ENCODE measurements at regions not wholly inside any gene's neighbourhood (a gene's known extent, or its start where the extent isn't known, plus 50 kb on each side); places are given as distances from the start of the nearest gene placed in this dataset.
"Not testable (repeated sequence)": the region's sequence is repeated elsewhere in the genome, so short reads cannot be mapped to it uniquely, and the experiment has no call there.

DNA sequence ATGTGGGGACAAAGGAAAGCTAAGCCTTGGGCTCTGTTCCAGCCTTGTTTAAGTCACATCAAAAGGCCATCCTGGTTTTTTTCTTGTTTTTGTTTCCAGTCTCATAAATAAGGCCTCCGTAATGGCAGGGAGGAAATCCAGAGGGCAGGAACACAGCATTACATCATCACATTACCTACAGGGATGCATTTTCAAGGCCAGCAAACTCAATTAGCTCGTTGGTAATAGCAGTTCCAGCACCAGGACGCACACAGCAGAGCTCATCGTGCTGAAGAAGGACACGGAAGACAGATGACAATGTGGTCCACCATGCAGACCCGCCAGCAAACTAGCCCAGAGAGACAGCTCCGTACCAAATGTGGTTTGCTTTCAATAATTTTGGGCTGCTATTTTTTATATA is 1209.2 kb downstream of the TYW1 start:
- DNase-seq = no peak

DNA sequence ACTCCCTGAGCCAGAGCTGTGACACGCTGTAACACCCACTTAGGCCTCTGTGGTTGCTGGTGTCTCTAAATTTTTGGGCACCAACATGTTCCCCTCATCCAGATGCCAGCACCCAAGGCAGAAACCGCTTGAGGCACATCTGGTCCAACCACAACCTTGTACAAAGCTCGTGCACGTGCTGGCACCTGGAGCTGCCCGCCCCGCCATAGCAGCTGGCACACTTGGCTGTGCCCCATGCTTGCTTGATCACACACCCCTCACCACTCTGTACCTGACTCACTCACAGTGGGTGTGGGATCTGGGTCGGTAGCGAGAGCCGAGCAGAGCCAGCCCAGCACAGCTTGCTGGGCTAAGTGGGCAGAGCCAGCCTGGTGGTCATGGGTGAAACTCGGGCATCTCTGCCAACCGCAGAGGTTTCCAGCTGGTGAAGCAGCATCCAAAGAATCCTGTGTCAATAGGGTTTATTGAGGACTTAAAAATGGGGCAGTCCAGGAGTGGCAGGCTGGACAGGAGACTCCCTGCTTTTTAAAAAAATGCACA is 1210.4 kb downstream of the TYW1 start:
- no peak for DNase-seq

- no peak for DNase-seq
Observed at GRCh38 chr7:68207676-68208075, 1211.0 kb downstream of the TYW1 start.

DNA sequence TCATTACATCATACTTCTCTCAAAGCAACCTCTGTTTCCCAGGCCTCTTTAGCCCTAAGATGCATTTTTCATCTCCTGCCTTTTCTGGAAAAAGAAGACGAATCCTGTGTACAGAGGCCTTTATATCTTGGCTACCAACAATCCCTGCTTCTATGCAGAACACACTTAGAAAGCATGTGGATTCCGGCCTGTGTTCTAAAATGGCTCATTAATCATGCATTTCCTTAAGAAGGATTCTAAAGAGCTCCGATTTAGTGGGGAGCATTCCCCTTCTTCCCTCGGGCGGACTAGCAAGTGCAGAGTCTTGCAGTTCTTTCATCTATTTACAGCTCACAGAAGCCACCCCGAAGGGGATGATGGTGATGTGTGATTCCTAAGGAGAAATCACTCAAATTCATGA is 1212.9 kb downstream of the TYW1 start:
- no peak for DNase-seq

- no peak for DNase-seq
Observed at GRCh38 chr7:68213838-68214237, 1217.2 kb downstream of the TYW1 start.

DNA sequence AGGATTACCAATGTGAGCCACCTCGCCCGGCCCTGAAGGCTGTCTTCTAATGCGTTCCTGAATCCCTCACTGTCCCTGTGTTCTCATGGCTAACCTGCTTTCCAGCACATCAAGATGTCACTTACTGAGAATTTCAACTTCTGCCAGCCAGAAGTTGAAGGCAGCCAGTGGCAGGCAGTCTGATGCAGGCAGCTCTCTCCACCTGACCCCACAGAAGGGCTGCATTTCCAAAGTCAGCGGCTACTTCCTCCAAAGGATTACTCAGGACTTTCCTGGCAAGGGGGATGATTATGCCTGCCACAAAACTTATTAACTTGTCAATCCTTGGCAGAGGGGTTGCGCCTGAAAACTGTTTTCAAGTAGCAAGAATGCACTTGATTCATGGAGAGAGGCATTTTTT is 1219.4 kb downstream of the TYW1 start:
- no peak for DNase-seq

- no peak for DNase-seq
Observed at GRCh38 chr7:68217426-68217825, 1220.8 kb downstream of the TYW1 start.

DNA sequence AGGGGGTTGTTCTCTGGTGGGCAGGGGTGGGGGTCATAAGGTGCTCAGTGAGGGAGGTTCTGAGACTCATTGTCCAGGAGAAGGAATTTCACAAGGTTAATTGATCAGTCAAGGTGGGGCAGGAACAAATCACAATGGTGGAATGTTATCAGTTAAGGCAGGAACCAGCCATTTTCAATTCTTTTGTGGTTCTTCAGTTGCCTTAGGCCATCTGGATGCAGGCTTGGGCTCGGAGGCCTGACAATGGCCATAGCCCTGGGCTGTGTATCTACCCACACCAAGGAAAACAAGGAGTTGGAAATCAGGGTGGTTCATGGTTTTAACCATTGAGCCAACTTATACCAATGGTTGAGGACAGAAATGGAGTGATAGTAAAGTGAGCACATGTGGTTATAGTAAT is 1221.8 kb downstream of the TYW1 start:
- no peak for DNase-seq

DNA sequence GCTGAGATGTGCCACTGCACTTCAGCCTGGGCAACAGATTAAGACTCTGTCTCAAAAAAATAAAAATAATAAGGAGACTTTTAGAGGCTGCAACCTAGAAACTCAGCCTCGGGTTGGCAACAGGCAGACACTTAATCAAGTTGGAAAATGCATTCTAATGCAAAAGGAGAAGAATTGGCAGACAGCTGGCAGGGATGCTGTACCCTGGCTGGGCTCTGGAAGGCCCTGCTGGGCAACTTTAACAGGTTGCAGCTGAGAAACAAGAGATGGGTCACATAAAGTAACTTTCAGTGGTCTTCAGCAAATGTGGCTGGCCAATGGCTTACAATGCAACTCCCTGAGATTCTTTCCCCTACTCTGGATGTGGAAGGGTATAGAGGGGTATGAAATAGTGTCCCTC is 1225.7 kb downstream of the TYW1 start:
- DNase-seq = no peak

GRCh38 chr7:68224041-68224741 is 1227.6 kb downstream of the TYW1 start:
- DNase-seq = no peak

DNA sequence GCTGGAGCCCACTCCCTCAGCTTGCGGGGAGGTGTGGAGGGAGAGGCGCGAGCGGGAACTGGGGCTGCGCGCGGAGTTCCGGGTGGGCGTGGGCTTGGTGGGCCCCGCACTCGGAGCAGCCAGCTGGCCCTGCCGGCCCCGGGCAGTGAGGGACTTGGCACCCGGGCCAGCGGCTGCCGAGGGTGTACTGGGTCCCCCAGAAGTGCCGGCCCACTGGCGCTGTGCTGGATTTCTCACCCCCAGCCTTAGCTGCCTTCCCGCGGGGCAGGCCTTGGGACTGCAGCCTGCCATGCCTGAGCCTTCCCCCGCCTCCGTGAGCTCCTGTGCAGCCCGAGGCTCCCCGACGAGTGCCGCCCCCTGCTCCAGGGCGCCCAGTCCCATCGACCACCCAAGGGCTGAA is 1234.4 kb downstream of the TYW1 start:
- DNase-seq = not testable (repeated sequence)

DNA sequence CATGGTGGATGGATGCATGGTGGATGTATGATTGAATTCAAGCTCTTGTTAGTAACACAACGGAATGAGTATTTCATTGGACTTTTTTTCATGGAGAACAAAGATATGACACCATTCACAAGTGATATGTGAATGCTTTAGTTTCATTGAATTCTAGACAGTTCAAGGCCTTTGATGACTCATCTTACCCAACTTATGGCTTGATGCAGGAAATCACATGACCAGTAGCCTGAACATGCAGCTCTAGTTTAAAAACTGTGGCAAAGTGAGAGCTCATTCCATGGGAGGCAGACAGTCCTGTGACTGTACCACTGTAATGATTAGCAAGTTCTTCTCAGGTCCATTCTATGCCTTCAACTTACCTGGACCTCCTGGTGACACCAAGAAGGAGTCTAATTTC is 1239.3 kb downstream of the TYW1 start:
- no peak for DNase-seq

DNA sequence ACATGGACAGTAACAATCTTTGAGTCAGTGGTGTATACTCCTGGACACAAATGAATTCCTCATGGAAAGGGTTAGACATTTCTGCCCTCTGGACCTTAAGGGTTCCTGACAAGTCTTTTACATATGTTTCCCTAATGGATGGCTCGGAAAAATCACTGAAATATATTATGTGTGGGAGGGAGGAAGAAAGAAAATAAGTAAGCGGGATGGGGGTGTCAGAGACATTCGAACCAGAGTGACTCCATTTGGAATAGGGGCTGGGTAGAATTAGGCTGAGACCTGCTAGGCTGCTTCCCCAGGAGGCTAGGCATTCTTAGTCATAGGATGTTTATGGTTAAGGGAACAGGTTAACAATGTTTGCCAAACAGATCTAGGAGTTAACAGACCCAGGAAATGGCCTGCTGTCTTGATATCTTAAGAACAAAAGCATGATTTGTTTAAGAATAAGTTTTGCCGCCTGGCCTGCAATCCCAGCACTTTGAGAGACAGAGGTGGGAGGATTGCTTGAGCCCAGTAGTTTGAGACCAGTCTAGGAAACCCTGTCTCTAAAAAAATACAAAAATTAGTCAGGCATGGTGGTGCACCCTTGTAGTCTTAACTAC is 1241.7 kb downstream of the TYW1 start:
- no peak for DNase-seq

DNA sequence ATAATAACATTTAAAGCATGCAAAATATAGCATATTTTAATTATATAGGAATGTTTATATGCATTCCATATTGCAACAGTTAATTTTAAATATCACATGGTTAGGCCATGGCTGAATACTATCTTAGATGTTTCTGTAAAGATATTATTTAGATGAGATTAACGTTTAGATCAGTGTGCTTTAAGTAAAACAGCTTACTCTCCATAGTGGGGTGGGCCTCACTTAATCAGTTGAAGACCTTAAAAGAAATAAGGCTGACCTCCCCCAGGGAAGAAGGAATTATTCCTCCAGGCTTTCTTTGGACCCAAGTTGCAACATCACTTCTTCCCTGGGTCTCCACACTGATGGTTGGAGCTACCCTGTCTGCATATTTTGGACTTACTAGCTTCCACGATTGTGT is 1246.5 kb downstream of the TYW1 start:
- no peak for DNase-seq

DNA sequence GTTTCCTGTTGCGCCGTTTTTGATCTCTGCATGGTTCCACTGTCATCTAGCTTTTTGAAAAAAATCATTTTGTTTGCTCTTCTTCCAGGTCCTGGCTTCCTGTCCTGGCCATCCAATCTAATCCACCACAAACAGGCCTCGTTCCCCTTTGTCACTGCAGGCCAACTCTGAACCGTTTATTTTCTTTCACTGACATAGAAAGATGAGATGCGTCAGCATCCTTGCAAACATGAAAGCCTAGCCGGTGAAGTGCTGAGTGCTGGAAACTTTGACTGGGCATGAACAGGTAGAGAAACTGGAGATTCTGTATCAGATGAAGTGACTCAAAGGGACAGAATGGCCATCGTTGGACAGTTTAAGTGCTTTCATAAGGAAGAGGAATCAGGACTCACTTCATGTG is 1247.8 kb downstream of the TYW1 start:
- DNase-seq = no peak

GRCh38 chr7:68245688-68246087 is 1249.1 kb downstream of the TYW1 start:
- no peak for DNase-seq

DNA sequence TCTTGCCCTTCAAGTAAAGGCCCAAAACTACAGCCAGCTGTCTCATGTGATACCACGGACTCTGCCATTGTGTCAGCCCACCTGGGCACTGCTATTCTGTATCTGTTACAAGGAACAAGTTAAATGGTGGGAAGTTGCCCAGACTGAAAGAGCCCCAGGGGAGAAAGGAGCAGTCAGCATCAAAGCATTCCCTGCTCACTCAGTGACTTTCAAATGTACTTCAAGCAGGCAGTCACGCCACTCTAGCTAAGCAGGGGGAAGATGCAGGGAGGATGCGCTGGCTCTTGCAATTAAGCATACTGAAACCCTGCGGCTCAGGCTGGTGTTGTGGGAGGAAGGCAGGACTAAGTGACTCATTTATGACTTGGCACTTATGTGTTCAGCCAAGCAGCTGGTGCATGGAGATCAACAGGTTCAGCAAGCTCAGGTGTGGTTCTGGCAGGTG is 1249.6 kb downstream of the TYW1 start:
- DNase-seq = no peak

DNA sequence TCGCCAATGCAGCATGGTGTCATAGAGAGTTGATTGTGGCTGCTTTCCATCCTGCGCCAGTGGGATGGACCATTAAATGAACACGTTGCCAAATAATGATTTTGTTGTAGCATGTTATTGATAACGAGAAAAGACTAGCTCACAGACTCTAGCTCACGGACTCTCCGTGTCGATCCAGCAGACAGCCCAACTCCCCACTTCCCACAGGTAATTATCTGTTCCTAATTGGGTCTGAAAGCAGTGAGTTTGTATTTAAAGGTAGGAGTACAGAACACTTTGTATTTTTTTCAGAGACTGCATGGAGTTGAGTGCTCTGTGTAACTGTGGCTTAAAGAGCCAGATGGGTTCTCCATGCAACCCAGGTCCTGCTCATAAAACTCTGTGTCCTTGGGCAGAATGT is 1250.5 kb downstream of the TYW1 start:
- no peak for DNase-seq

DNA sequence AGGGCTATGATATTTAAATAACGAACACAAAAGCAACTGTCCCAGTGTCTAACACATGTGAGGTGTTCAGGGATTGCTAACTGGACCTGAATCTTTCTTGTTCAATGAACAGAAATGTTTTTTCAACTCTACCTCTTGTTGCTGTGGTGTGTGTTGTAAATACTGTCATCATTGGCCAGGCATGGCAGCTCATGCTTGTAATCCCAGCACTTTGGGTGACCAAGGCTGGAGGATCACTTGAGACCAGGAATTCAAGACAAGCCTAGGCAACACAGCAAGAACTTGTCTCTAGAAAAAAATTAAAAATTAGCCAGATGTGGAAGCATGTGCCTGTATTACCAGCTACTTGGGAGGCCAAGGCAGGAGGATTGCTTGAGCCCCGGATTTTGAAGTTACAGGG is 1250.9 kb downstream of the TYW1 start:
- no peak for DNase-seq

- no peak for DNase-seq
Observed at GRCh38 chr7:68248973-68249372, 1252.3 kb downstream of the TYW1 start.

GRCh38 chr7:68249611-68250010 is 1253.0 kb downstream of the TYW1 start:
- no peak for DNase-seq

DNA sequence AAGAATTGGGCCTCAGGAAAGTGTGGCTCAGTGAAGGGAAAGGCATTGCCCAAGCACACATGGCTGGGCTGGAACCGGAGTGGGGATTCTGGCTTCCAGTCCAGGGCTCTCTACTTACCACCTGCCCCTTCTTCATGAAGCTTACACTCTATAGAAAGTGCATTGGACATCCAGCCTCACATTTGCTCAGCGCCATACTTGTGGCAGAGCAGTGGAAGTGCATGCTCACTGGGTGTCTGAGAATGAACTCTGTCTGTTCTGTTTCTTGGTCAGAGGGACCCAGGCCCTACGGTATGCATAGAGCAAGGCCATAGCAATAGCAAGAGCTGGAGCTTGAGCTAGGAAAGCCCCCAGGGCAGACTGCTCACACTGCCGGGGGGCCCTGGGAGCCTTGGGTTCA is 1253.5 kb downstream of the TYW1 start:
- DNase-seq = no peak

- not testable (repeated sequence) for DNase-seq
Observed at GRCh38 chr7:68254815-68255214, 1258.2 kb downstream of the TYW1 start.

GRCh38 chr7:68256295-68256694 is 1259.7 kb downstream of the TYW1 start:
- no peak for DNase-seq

DNA sequence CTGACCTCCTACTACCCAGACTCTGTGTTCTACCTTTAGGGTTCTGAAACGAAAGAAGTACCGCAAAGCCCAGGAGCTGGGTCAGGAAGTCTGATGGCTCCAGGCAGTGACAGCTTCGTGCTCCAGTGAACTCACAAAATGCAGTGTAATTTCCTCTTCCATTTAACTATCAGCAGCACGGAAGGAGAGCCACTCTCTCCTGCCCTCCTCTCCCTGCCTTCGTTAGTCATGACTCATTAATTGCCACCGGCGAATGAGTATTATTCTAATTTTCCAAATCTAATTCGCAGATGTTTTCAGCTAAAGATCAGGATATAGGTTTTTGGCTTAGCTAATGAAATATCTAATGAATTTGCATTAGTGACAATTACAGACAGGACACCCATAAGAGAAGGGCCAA is 1262.0 kb downstream of the TYW1 start:
- DNase-seq = no peak

All from GF-D8 (cell line).